ENCODE measurements at regions not wholly inside any gene's neighbourhood (a gene's known extent, or its start where the extent isn't known, plus 50 kb on each side); places are given as distances from the start of the nearest gene placed in this dataset.

- no peaks in the 10 kb centered on the region for H3K36me3 ChIP-seq (ENCODE audit: control insufficient read depth, insufficient read depth, low read length)
- H3K4me3 ChIP-seq (ENCODE audit: insufficient read depth, low read depth, low read length), result no peak overlapping the region
- no peak overlapping the region for H3K4me2 ChIP-seq (ENCODE audit: low read depth, low read length)
- H4K91ac ChIP-seq (ENCODE audit: insufficient read depth, low read depth, low read length), result no peak overlapping the region
- H3K4me1 ChIP-seq (ENCODE audit: control insufficient read depth, insufficient read depth, low read length), result no peaks in the 10 kb centered on the region
- H2BK5ac ChIP-seq (ENCODE audit: low read depth, low read length, poor library complexity, severe bottlenecking), result no peak overlapping the region
- WGBS, 2 experiments (ENCODE audit: extremely low coverage in 2 of 2, insufficient read length in 1 of 2), result no CpG with 5 or more reads among the region's 3 CpGs
- no peak overlapping the region for H4K8ac ChIP-seq (ENCODE audit: low read depth in 2 of 2, low read length in 2 of 2)
- H2AK5ac ChIP-seq (ENCODE audit: low read depth, low read length), result no peak overlapping the region
- H4K20me1 ChIP-seq (ENCODE audit: insufficient read depth, low read length), result no peaks in the 10 kb centered on the region
- DNase-seq (no peak), ATAC-seq (ENCODE audit: low read depth) (no peak)
- no peaks in the 10 kb centered on the region for H3K9me3 ChIP-seq (ENCODE audit: control insufficient read depth, insufficient read depth, low read length)
- H3K9me1 ChIP-seq (ENCODE audit: insufficient read depth, low read length), result no peaks in the 10 kb centered on the region
- no peak overlapping the region for H3K9ac ChIP-seq (ENCODE audit: low read depth, low read length)
- H3K27me3 ChIP-seq (ENCODE audit: control insufficient read depth, insufficient read depth, low read length), result no peaks in the 10 kb centered on the region; the same call in 1 of the 2 replicates
- intact Hi-C loops (cut with micrococcal nuclease), result no loop called here
- H2AFZ ChIP-seq (replicated peaks; ENCODE audit: low read length, poor library complexity), result no peak overlapping the region
- TF ChIP-seq MAZ (IDR thresholded peaks at IDR 0.05; ENCODE audit: borderline replicate concordance, low read depth, low read length) (no peak), RCOR1 (IDR thresholded peaks at IDR 0.05; ENCODE audit: insufficient replicate concordance, low read length) (no peak), USF2 (IDR thresholded peaks at IDR 0.05; ENCODE audit: low read depth, low read length) (no peak), FOS (IDR thresholded peaks at IDR 0.05; ENCODE audit: low read depth, low read length) (no peak), RAD21 (IDR thresholded peaks at IDR 0.05; ENCODE audit: low read length) (no peak), CHD1 (IDR thresholded peaks at IDR 0.05; ENCODE audit: low read depth, low read length) (no peak), POLR2A (IDR thresholded peaks at IDR 0.05; ENCODE audit: low read depth, low read length) (no peak), RFX5 (IDR thresholded peaks at IDR 0.05; ENCODE audit: low read depth, low read length) (no peak), CEBPB (IDR thresholded peaks at IDR 0.05; ENCODE audit: low read depth, low read length) (no peak), ELK1 (IDR thresholded peaks at IDR 0.05; ENCODE audit: borderline replicate concordance, low read depth, low read length) (no peak), MAFK (IDR thresholded peaks at IDR 0.05; ENCODE audit: low read depth, low read length) (no peak), NFE2L2 (IDR thresholded peaks at IDR 0.05; ENCODE audit: low read depth, low read length) (no peak), MXI1 (IDR thresholded peaks at IDR 0.05; ENCODE audit: borderline replicate concordance, low read depth, low read length) (no peak), SMC3 (IDR thresholded peaks at IDR 0.05; ENCODE audit: low read depth, low read length) (no peak), BHLHE40 (IDR thresholded peaks at IDR 0.05; ENCODE audit: low read depth, low read length) (no peak)
- TF ChIP-seq, protein P1, sequence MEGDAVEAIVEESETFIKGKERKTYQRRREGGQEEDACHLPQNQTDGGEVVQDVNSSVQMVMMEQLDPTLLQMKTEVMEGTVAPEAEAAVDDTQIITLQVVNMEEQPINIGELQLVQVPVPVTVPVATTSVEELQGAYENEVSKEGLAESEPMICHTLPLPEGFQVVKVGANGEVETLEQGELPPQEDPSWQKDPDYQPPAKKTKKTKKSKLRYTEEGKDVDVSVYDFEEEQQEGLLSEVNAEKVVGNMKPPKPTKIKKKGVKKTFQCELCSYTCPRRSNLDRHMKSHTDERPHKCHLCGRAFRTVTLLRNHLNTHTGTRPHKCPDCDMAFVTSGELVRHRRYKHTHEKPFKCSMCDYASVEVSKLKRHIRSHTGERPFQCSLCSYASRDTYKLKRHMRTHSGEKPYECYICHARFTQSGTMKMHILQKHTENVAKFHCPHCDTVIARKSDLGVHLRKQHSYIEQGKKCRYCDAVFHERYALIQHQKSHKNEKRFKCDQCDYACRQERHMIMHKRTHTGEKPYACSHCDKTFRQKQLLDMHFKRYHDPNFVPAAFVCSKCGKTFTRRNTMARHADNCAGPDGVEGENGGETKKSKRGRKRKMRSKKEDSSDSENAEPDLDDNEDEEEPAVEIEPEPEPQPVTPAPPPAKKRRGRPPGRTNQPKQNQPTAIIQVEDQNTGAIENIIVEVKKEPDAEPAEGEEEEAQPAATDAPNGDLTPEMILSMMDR (conservative IDR thresholded peaks at IDR 0.05; ENCODE audit: low read depth, low read length), result no peak
- H4K5ac ChIP-seq (ENCODE audit: low read depth, low read length), result no peak overlapping the region
- H3K23ac ChIP-seq (ENCODE audit: low read depth, low read length), result no peak overlapping the region
- ChIA-PET POLR2A (ENCODE audit: unreplicated experiment) (no interaction called here), CTCF (no interaction called here)
- no peak overlapping the region for H3K27ac ChIP-seq (ENCODE audit: insufficient read depth, low read length)
- dilution Hi-C loops (cut with HindIII; ENCODE audit: low sequenced_read_pairs, unreplicated experiment), result no loop called here
- no peak overlapping the region for H2BK15ac ChIP-seq (ENCODE audit: low read depth, low read length)
- no peaks in the 10 kb centered on the region for H3K79me1 ChIP-seq (ENCODE audit: low read depth in 1 of 2, low read length in 2 of 2)
- H3K18ac ChIP-seq (ENCODE audit: low read depth, low read length), result no peak overlapping the region
- no peak overlapping the region for H2AK9ac ChIP-seq (replicated peaks; ENCODE audit: low read depth, low read length, poor library complexity)
- H2BK120ac ChIP-seq (ENCODE audit: low read depth, low read length), result no peak overlapping the region
- no TSS peak for BruUV-seq (replicated peaks)
- no peak overlapping the region for H3K56ac ChIP-seq (ENCODE audit: extremely low read depth, insufficient read depth, low read length)
- no peak overlapping the region for H2BK20ac ChIP-seq (ENCODE audit: low read depth, low read length)
- in situ Hi-C loops (cut with MboI; ENCODE audit: low sequenced_read_pairs), result no loop called here
- no peak overlapping the region for H3K4ac ChIP-seq (ENCODE audit: low read depth, low read length)
- no peak overlapping the region for H3K14ac ChIP-seq (replicated peaks; ENCODE audit: low read depth, low read length)
Measured at GRCh38 chr10:10958041-10958440, 59.6 kb upstream of the CELF2 start.

All from IMR-90 (cell line).